HG03565 (cell line): ENCODE measurements at regions not wholly inside any gene's neighbourhood (a gene's known extent, or its start where the extent isn't known, plus 50 kb on each side); places are given as distances from the start of the nearest gene placed in this dataset.

Experiments
- ATAC-seq: cut with Tn5 transposase; IDR thresholded peaks from one replicate; pipeline ENCODE4 v1.9.1; 2021; ENCODE audit warnings: mild to moderate bottlenecking, moderate library complexity; ENCODE audit not compliant: unreplicated experiment

- ATAC-seq: no peak
Observed at GRCh38 chr9:515665-516064, 301.0 kb downstream of the DOCK8 start.

- no peak for ATAC-seq
Observed at GRCh38 chr9:517993-518392, 303.3 kb downstream of the DOCK8 start.

GRCh38 chr9:518540-518939 is 303.9 kb downstream of the DOCK8 start:
- ATAC-seq: no peak

GRCh38 chr9:519579-519978 is 304.9 kb downstream of the DOCK8 start:
- no peak for ATAC-seq

GRCh38 chr9:520302-520701 is 305.6 kb downstream of the DOCK8 start:
- ATAC-seq: no peak

GRCh38 chr9:522190-522589 is 307.5 kb downstream of the DOCK8 start:
- no peak for ATAC-seq

DNA sequence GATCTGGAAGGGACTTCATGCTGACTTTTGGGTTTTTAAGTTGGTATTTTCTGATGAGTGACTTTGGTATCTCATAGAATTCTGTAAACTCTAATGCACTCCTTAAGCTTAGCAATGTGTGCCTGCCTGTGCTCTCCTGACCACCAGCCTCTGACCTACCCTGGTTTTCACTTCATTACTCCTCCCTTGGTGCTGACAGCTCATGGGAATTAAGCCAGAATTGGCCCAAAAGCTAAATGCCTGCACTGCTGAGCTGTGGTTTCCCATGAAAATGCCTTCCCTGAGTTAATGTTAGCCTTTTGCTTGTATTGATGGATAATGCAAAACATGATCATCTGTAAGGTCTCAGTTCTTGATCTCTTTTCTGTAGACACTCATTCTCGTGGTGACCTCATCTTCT is 308.0 kb downstream of the DOCK8 start:
- no peak for ATAC-seq

DNA sequence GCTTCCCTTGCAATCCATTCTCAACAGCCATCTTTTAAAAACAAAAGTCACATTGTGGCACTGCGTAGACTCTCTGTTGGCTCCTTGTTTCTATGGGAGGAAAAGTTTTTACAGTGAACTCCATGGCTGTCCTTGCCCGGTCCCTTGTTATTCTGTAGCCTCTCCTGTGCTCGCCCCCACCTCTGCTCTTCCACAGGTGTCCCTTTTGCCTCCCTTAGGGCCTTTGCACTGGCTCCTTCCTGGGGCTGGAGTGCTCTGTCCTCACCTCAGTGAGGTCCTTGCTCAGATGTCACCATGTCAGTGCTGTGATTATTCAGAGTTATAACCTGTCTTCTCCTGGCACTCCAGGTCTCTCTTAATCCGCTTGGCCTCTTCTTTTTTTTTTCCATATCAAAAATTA is 308.8 kb downstream of the DOCK8 start:
- ATAC-seq: no peak

DNA sequence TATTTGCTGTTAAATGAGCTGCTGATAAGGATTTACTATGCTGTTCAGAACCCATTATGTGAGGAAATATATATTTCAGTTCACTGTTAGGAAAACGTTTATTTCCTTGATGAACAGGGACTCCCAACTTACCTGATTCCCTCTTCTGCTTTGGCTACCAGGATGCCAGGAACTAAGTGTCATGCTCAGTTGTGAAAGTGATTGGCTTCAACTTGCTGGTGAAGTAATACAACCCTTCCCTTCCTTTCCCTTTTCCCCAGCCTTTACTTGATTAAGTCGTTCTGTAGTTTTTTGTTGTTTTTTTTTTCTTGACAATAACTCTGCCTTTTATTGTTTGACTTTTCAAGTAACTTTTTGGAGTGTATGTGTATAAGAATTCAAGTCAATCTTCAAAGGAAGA is 309.3 kb downstream of the DOCK8 start:
- ATAC-seq: no peak

- ATAC-seq: no peak
Observed at GRCh38 chr9:526904-527591, 312.4 kb downstream of the DOCK8 start.

GRCh38 chr9:529731-530130 is 311.8 kb upstream of the DMRT1 start:
- no peak for ATAC-seq

- ATAC-seq: no peak
Observed at GRCh38 chr9:530681-531080, 310.8 kb upstream of the DMRT1 start.

DNA sequence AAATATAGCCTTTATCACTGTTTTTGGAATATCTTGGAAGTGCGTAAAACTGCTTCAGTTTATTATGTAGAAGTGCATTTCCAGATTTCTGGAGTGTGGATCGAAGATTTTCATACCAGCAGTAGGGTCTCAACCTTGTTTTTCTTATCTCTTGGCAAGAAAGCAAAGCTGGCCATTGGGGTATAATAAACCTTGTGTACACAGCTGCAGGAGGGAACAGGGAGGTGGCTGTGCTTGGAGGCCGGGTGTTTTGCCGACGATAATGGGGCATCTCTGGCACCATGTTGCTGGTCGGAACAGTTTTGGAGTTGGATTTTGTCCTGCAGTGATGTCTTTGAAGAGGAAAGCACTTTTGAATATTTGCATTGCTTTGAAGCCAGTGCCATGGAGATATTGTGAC is 308.8 kb upstream of the DMRT1 start:
- no peak for ATAC-seq

DNA sequence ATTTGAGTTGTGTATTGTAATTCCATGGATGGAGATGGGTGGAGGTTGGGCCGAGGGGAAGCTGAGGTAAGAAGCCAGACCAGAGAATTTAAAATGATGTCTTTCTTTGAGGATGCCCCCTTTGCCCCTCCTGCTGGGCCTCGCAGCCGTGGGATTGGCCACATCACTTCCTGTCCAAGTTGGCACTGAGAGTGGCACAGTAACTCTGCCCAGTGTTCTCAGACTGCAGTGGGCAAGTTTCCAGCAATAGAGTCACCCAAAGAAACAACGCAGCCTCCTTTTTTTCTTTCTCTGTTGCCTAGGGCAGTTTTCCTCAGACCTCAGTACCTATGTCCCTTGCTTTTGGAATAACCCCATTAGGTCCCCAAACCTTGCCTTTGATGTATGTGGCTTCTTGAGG is 306.6 kb upstream of the DMRT1 start:
- no peak for ATAC-seq

DNA sequence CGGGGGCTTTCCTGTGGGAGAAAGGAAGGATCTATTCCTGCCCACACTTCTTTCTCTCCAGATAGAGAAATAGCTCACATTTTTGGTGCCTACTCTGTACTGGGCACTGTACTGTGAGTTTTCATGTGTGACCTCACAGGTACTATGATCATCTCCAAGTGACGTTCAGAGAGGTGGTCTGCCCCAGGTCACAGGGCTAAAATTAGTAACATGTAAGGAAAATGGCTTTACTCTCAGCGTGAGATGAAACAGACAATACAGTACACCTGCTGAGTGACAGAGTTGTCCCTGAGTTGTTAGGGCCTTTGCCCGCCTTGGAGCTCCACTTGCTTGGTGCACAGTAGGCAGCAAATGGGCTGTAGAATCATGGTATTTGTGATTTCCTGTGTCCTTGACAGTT is 306.1 kb upstream of the DMRT1 start:
- no peak for ATAC-seq

- ATAC-seq: no peak
Observed at GRCh38 chr9:536597-537511, 304.6 kb upstream of the DMRT1 start.

GRCh38 chr9:543478-543877 is 298.0 kb upstream of the DMRT1 start:
- ATAC-seq: no peak

- no peak for ATAC-seq
Observed at GRCh38 chr9:545480-545879, 296.0 kb upstream of the DMRT1 start.

GRCh38 chr9:546235-546634 is 295.3 kb upstream of the DMRT1 start:
- no peak for ATAC-seq

- no peak for ATAC-seq
Observed at GRCh38 chr9:546797-547223, 294.7 kb upstream of the DMRT1 start.

- no peak for ATAC-seq
Observed at GRCh38 chr9:547314-547713, 294.2 kb upstream of the DMRT1 start.

GRCh38 chr9:549455-549997 is 292.0 kb upstream of the DMRT1 start:
- no peak for ATAC-seq
